D721Med (cell line): ENCODE measurements at regions not wholly inside any gene's neighbourhood (a gene's known extent, or its start where the extent isn't known, plus 50 kb on each side); places are given as distances from the start of the nearest gene placed in this dataset.

Source experiments
- DNase-seq: peaks from one replicate; pipeline ENCODE4 v3.0.0; 2011; ENCODE audit warnings: low spot score; ENCODE audit not compliant: insufficient read length
- FAIRE-seq: peaks from 2 replicates; lab custom pipeline; 2011; peaks lifted over from hg19 to GRCh38; lab: Jason Lieb, UNC
- CTCF ChIP-seq: IDR thresholded peaks from 2 replicates; pipeline ENCODE4 v1.5.1; 2012; ENCODE audit warnings: mild to moderate bottlenecking, control low read depth; ENCODE audit not compliant: insufficient read depth; ENCODE audit errors: missing control alignments

DNA sequence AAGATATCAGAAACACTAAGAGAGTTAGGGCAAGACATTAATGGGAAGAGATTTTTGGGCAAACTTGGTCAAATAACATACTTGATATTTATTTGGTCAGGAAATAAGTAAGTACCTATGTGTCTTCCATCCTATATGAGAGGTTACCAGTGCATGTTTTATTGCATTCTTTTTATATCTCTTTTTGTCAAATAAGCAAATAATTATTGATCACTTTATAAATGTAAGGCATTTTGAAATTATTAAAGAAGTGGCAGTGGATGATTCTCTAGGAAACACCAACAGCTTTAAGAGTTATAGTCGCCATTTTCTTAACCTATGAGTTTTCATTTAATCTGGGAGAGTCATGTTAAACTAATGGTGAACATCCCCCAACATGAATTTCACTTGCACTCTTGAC is 453.3 kb downstream of the MEIS1 start:
- TF ChIP-seq CTCF: no peak
- DNase-seq (no peak), FAIRE-seq (no peak)

- FAIRE-seq (no peak), DNase-seq (no peak)
- TF ChIP-seq CTCF: no peak
Measured at GRCh38 chr2:66888791-66889631, 454.1 kb downstream of the MEIS1 start.

DNA sequence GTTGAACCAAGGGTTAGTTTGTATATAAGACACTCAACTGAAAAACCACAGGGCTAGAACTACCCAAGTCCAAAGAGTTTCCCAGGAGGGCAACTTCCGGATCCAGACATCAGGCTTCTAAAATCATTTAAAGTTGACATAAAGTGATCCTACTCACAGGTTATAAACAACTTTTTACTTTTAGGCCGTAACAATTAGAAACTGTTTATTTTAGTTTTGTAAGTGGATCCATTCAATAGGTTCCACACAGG is 454.6 kb downstream of the MEIS1 start:
- FAIRE-seq: no peak

DNA sequence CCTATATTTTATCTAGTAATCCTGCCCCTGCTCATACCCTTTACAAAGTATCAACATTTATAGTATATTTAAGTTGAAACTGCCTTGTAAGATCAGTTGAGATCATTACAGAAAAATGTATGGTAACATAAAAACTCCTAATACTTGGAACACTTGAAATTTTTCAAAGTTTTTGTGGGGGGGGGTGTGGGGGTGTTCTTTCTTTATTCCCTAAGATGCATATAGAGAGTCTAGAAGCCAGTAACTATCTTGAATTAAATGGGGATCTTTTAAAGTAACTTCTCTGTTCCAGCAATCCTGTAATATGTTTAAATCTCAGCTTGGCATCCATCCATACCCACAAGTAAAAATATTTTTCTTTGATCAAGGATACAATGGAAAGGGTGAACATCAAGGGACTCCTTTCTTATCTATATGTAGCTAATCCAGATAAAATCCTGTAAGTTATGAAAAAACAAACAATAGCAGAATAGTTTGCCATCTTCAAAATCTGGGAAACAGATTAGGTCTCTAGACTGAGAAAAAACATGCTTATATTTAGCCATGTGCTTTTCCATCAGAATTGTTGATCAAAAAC is 455.3 kb downstream of the MEIS1 start:
- FAIRE-seq: no peak
- no peak for TF ChIP-seq CTCF

More for the DNA sequence above, 454.6 kb downstream of the MEIS1 start:
- DNase-seq: no peak
- TF ChIP-seq CTCF: no peak

DNA sequence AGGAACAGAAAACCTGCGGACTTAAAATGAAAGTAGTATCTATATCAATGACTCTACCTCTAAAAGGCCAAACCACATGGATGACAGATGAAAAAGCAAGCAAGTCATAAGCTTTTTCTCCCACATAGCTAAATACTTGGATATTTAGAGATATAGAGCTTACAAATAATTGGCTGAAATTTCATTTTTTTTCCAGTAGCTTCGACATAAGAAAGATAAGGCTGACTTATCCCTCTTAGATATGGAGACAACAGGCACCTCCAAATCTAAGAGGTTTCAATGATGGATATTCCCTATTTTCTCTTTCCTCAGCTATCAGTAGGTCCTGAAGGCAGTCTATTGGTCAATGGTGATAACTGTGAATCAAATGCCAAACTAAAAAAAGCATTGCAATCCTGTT is 460.3 kb downstream of the MEIS1 start:
- TF ChIP-seq CTCF: no peak

More for the DNA sequence above, 455.3 kb downstream of the MEIS1 start:
- no peak for DNase-seq

GRCh38 chr2:66896131-66896530 is 461.2 kb downstream of the MEIS1 start:
- TF ChIP-seq CTCF: no peak
- FAIRE-seq (no peak), DNase-seq (no peak)

More for the DNA sequence above, 460.3 kb downstream of the MEIS1 start:
- DNase-seq (no peak), FAIRE-seq (no peak)

DNA sequence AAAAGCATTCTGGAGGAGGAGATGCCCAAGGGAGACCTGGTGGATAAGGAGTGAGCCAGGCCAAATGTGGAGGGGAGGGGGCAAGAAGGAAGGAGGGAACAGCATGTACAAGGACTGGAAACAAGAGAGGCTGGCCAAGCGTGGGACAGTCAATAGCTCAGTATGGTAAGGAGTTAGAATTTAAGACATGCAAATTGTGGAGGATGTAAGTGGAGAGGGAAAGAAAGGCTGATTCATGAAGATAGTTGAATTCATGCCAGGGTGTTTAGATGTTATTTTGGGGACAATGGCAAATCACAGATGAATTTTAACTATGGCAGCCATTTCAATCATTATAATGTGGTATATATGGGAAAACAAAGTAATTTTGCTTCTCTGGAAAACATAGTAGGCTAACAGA is 462.3 kb downstream of the MEIS1 start:
- FAIRE-seq (no peak), DNase-seq (no peak)
- no peak for TF ChIP-seq CTCF
